Loucy (cell line): ENCODE measurements at regions not wholly inside any gene's neighbourhood (a gene's known extent, or its start where the extent isn't known, plus 50 kb on each side); places are given as distances from the start of the nearest gene placed in this dataset.

ENCODE experiments used
- H2AFZ ChIP-seq: fragments of 200-600 bp; sonication (generic); 2 replicates; pipeline ENCODE4 v1.6.0; 2016; ENCODE audit warnings: antibody characterized with exemption, mild to moderate bottlenecking, low read length, moderate library complexity
- H3F3A ChIP-seq: fragments of 200-600 bp; 2 replicates; pipeline ENCODE4 v1.6.0; 2016; ENCODE audit warnings: antibody characterized with exemption, low read depth, mild to moderate bottlenecking
- H3K27me3 ChIP-seq: fragments of 200-600 bp; sonication (generic); 2 replicates; pipeline ENCODE4 v1.6.1; 2014; ENCODE audit warnings: low read length, mild to moderate bottlenecking; ENCODE audit not compliant: insufficient read depth, poor library complexity, severe bottlenecking
- H3K36me3 ChIP-seq: fragments of 200-600 bp; sonication (generic); 2 replicates; pipeline ENCODE4 v1.6.1; 2016; ENCODE audit warnings: low read length; ENCODE audit not compliant: insufficient read depth
- H3K4me1 ChIP-seq: fragments of 200-600 bp; sonication (generic); 2 replicates; pipeline ENCODE4 v1.5.1; 2014; ENCODE audit warnings: low read length, mild to moderate bottlenecking; ENCODE audit not compliant: insufficient read depth, poor library complexity, severe bottlenecking
- H3K4me2 ChIP-seq: fragments of 200-600 bp; sonication (generic); 2 replicates; pipeline ENCODE4 v1.6.0; 2014; ENCODE audit warnings: antibody characterized with exemption, low read length, low read depth, mild to moderate bottlenecking; ENCODE audit not compliant: poor library complexity, severe bottlenecking
- H3K4me3 ChIP-seq: fragments of 200-600 bp; sonication (generic); 2 replicates; pipeline ENCODE4 v1.5.1; 2014; ENCODE audit warnings: low read length, mild to moderate bottlenecking, mixed read lengths; ENCODE audit not compliant: poor library complexity, severe bottlenecking
- H3K79me2 ChIP-seq: fragments of 200-600 bp; sonication (generic); 2 replicates; pipeline ENCODE4 v1.6.1; 2014; ENCODE audit warnings: low read length; ENCODE audit not compliant: insufficient read depth
- H3K9ac ChIP-seq: fragments of 200-600 bp; sonication (generic); 2 replicates; pipeline ENCODE4 v1.6.0; 2014; ENCODE audit warnings: mild to moderate bottlenecking, low read depth, low read length, moderate library complexity; ENCODE audit not compliant: poor library complexity, severe bottlenecking
- H3K9me2 ChIP-seq: fragments of 200-600 bp; sonication (generic); replicated peaks from 2 replicates; pipeline ENCODE4 v1.6.1; 2016; ENCODE audit warnings: low read depth, low read length, mixed read lengths
- H3K9me3 ChIP-seq: fragments of 200-600 bp; sonication (generic); 2 replicates; pipeline ENCODE4 v1.6.1; 2014; ENCODE audit warnings: mild to moderate bottlenecking, antibody characterized with exemption, low read length, low read depth; ENCODE audit not compliant: insufficient read depth
- H4K20me1 ChIP-seq: fragments of 200-600 bp; sonication (generic); 2 replicates; pipeline ENCODE4 v1.6.0; 2014; ENCODE audit warnings: antibody characterized with exemption, low read length, mild to moderate bottlenecking; ENCODE audit not compliant: insufficient read depth, poor library complexity, severe bottlenecking
- EZH2phosphoT487 ChIP-seq: fragments of 200-600 bp; IDR thresholded peaks from 2 replicates; pipeline ENCODE4 v1.6.1; 2018; ENCODE audit warnings: antibody characterized with exemption, mild to moderate bottlenecking, moderate library complexity, borderline replicate concordance
- TF ChIP-seq, protein P1 (sequence below): fragments of 200-600 bp; sonication (generic); conservative IDR thresholded peaks from 2 replicates; pipeline ENCODE4 v1.5.1; 2014; ENCODE audit warnings: mild to moderate bottlenecking, antibody characterized with exemption, low read length

DNA sequence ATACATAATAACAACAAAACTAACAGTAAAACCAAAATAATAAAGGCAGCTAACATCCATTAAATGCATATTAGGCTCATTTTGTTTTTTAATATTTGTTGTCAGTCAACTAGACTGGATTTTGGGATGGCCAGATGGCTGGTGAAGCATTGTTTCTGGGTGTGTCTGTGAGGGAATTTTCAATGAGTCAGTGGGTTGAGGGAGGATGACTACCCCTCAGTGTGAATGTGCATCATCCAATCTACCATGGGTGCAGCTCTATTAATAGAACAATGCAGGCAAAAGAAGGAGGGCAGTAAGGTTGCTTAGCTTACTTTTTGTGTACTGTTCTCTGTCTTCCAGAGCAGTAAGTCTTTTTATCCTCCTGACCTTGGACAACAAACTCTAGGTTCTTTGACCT is 484.2 kb upstream of the HS3ST1 start:
- Histone ChIP-seq H3F3A (no peaks in the 10 kb centered on the region), H3K9me2 (no peaks in the 10 kb centered on the region), H3K4me3 (no peak overlapping the region), H3K9me3 (no peaks in the 10 kb centered on the region), H3K36me3 (no peaks in the 10 kb centered on the region), H3K9ac (no peak overlapping the region), H3K4me2 (no peak overlapping the region), H3K4me1 (no peaks in the 10 kb centered on the region), H4K20me1 (no peaks in the 10 kb centered on the region), H3K79me2 (no peaks in the 10 kb centered on the region), H3K27me3 (no peaks in the 10 kb centered on the region), H2AFZ (no peak overlapping the region)
- TF ChIP-seq, protein P1, sequence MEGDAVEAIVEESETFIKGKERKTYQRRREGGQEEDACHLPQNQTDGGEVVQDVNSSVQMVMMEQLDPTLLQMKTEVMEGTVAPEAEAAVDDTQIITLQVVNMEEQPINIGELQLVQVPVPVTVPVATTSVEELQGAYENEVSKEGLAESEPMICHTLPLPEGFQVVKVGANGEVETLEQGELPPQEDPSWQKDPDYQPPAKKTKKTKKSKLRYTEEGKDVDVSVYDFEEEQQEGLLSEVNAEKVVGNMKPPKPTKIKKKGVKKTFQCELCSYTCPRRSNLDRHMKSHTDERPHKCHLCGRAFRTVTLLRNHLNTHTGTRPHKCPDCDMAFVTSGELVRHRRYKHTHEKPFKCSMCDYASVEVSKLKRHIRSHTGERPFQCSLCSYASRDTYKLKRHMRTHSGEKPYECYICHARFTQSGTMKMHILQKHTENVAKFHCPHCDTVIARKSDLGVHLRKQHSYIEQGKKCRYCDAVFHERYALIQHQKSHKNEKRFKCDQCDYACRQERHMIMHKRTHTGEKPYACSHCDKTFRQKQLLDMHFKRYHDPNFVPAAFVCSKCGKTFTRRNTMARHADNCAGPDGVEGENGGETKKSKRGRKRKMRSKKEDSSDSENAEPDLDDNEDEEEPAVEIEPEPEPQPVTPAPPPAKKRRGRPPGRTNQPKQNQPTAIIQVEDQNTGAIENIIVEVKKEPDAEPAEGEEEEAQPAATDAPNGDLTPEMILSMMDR, result no peak
- no peak for TF ChIP-seq EZH2phosphoT487

DNA sequence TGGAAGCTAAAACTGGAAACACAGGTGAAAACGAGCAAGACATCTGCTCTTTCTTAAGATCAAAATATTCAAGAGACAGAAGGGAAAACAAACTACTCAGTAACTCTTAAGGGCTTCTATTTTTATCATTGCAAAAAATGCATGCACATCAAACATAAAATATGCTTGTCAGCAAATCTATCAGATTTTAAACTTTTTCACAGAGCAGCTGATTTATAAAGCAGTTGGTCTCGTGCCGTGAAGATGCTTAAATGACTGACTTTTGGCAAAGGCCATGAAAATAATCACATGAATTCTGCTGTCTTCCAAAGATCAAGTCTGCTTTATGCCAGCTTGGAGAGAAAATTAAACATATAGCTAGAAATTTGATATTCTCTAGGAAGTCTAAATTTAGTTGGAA is 482.1 kb upstream of the HS3ST1 start:
- Histone ChIP-seq H3K9me2 (no peaks in the 10 kb centered on the region), H2AFZ (no peak overlapping the region), H3K79me2 (no peaks in the 10 kb centered on the region), H3K36me3 (no peaks in the 10 kb centered on the region), H3K27me3 (no peaks in the 10 kb centered on the region), H4K20me1 (no peaks in the 10 kb centered on the region), H3K9me3 (no peaks in the 10 kb centered on the region), H3F3A (no peaks in the 10 kb centered on the region), H3K4me2 (no peak overlapping the region), H3K4me1 (no peaks in the 10 kb centered on the region), H3K9ac (no peak overlapping the region), H3K4me3 (no peak overlapping the region)
- no peak for TF ChIP-seq EZH2phosphoT487
- TF ChIP-seq, protein P1, result no peak

- Histone ChIP-seq H4K20me1 (no peaks in the 10 kb centered on the region), H3K9me2 (no peaks in the 10 kb centered on the region), H3K9ac (no peak overlapping the region), H2AFZ (no peak overlapping the region), H3K4me3 (no peak overlapping the region), H3K9me3 (no peaks in the 10 kb centered on the region), H3K4me1 (no peaks in the 10 kb centered on the region), H3F3A (no peaks in the 10 kb centered on the region), H3K27me3 (no peaks in the 10 kb centered on the region), H3K36me3 (no peaks in the 10 kb centered on the region), H3K79me2 (no peaks in the 10 kb centered on the region), H3K4me2 (no peak overlapping the region)
- TF ChIP-seq EZH2phosphoT487, result no peak
- TF ChIP-seq, protein P1, result no peak
These were observed 480.0 kb upstream of the HS3ST1 start for GRCh38 chr4:11908712-11909111.
